Esophagus squamous epithelium (tissue), 4 donors: ENCODE measurements at regions not wholly inside any gene's neighbourhood (a gene's known extent, or its start where the extent isn't known, plus 50 kb on each side); places are given as distances from the start of the nearest gene placed in this dataset.

Source experiments
- CTCF ChIP-seq, 6 experiments: fragments of 450-650 bp in 4 of 6; fragments of 200-600 bp in 2 of 6; sonication (generic) in 2 of 6; IDR thresholded peaks; one replicate each; pipeline ENCODE4 v1.5.1; 2016 to 2019; ENCODE audit warnings: antibody characterized with exemption in 6 of 6, mild to moderate bottlenecking in 4 of 6, moderate library complexity in 4 of 6
- POLR2A ChIP-seq, 4 donors: fragments of 450-650 bp; IDR thresholded peaks; one replicate each; pipeline ENCODE4 v1.6.1; 2017; ENCODE audit warnings: antibody characterized with exemption in 4 of 4, mild to moderate bottlenecking in 4 of 4, moderate library complexity in 3 of 4

- TF ChIP-seq CTCF (IDR thresholded peaks at IDR 0.05) (no peak), POLR2A (IDR thresholded peaks at IDR 0.05) (no peak)
Observed at GRCh38 chr1:191643060-191643459, 515.2 kb upstream of the RGS18 start.
